ENCODE measurements at regions not wholly inside any gene's neighbourhood (a gene's known extent, or its start where the extent isn't known, plus 50 kb on each side); places are given as distances from the start of the nearest gene placed in this dataset.

DNA sequence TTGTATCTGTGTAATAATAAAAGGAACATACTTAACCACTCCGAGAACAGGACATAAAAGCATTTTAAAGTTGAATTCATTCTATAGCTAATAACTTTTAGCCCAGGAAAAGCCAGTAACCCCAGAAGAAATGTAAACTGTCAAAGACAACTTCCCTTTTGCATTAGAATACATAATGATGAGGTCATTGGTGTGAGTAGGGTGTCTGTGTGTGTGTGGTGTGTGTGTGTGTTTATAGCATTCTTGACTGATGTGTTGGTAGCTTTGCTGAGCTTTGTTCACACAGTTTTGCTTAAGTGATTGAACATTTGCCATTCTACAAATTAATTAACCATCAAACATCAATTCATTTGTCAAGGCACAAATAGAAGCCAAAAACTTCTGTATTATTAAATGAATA is 559.6 kb downstream of the ARAP2 start:
- ChIA-PET POLR2A (no interaction called here), CTCF (no interaction called here)
- H3K27me3 ChIP-seq (ENCODE audit: control insufficient read depth, insufficient read depth, low read length), result no peaks in the 10 kb centered on the region
- no peak for DNase-seq (ENCODE audit: low read depth, low spot score)
- H3K27ac ChIP-seq (ENCODE audit: low read length), result no peak overlapping the region
- TF ChIP-seq, protein P1, sequence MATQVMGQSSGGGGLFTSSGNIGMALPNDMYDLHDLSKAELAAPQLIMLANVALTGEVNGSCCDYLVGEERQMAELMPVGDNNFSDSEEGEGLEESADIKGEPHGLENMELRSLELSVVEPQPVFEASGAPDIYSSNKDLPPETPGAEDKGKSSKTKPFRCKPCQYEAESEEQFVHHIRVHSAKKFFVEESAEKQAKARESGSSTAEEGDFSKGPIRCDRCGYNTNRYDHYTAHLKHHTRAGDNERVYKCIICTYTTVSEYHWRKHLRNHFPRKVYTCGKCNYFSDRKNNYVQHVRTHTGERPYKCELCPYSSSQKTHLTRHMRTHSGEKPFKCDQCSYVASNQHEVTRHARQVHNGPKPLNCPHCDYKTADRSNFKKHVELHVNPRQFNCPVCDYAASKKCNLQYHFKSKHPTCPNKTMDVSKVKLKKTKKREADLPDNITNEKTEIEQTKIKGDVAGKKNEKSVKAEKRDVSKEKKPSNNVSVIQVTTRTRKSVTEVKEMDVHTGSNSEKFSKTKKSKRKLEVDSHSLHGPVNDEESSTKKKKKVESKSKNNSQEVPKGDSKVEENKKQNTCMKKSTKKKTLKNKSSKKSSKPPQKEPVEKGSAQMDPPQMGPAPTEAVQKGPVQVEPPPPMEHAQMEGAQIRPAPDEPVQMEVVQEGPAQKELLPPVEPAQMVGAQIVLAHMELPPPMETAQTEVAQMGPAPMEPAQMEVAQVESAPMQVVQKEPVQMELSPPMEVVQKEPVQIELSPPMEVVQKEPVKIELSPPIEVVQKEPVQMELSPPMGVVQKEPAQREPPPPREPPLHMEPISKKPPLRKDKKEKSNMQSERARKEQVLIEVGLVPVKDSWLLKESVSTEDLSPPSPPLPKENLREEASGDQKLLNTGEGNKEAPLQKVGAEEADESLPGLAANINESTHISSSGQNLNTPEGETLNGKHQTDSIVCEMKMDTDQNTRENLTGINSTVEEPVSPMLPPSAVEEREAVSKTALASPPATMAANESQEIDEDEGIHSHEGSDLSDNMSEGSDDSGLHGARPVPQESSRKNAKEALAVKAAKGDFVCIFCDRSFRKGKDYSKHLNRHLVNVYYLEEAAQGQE (IDR thresholded peaks at IDR 0.05; ENCODE audit: insufficient read depth in 1 of 2, low read depth in 2 of 2, low read length in 1 of 2), result no peak
- no peak for TF ChIP-seq SIN3A (IDR thresholded peaks at IDR 0.05; ENCODE audit: borderline replicate concordance, insufficient read depth, low read depth, low read length)
- no peak for TF ChIP-seq CTCF (IDR thresholded peaks at IDR 0.05)
- no peak for TF ChIP-seq TCF7L2 (IDR thresholded peaks at IDR 0.05; ENCODE audit: low read depth, low read length)
- no peak for TF ChIP-seq POLR2AphosphoS5 (IDR thresholded peaks at IDR 0.05; ENCODE audit: low read depth, low read length)
- intact Hi-C loops (cut with micrococcal nuclease; ENCODE audit: unreplicated experiment), result no loop called here
- in situ Hi-C loops (cut with HindIII; ENCODE audit: low pct_unique_long_range_greater_than_20kb, low sequenced_read_pairs), result no loop called here
- H3K4me1 ChIP-seq (ENCODE audit: control insufficient read depth, insufficient read depth, low read length), result no peaks in the 10 kb centered on the region
- no peaks in the 10 kb centered on the region for H3K36me3 ChIP-seq (ENCODE audit: control insufficient read depth, insufficient read depth, low read length)
- no peaks in the 10 kb centered on the region for H3K9me3 ChIP-seq (ENCODE audit: control insufficient read depth, insufficient read depth, low read depth, low read length)
- H3K4me3 ChIP-seq (ENCODE audit: low read depth in 2 of 2, low read length in 2 of 2), result no peak overlapping the region
- no peak for ATAC-seq
- no TSS peak for BruUV-seq (replicated peaks)

GRCh38 chr4:35689870-35690269 is 554.4 kb downstream of the ARAP2 start:
- ATAC-seq (no peak), DNase-seq (ENCODE audit: low read depth, low spot score) (no peak)
- no peaks in the 10 kb centered on the region for H3K9me3 ChIP-seq (ENCODE audit: control insufficient read depth, insufficient read depth, low read depth, low read length)
- no peaks in the 10 kb centered on the region for H3K27me3 ChIP-seq (ENCODE audit: control insufficient read depth, insufficient read depth, low read length)
- ChIA-PET CTCF (no interaction called here), POLR2A (no interaction called here)
- BruUV-seq (replicated peaks), result no TSS peak
- no peak overlapping the region for H3K4me3 ChIP-seq (ENCODE audit: low read depth in 2 of 2, low read length in 2 of 2)
- H3K36me3 ChIP-seq (ENCODE audit: control insufficient read depth, insufficient read depth, low read length), result no peaks in the 10 kb centered on the region
- H3K4me1 ChIP-seq (ENCODE audit: control insufficient read depth, insufficient read depth, low read length), result no peaks in the 10 kb centered on the region
- H3K27ac ChIP-seq (ENCODE audit: low read length), result no peak overlapping the region
- TF ChIP-seq POLR2AphosphoS5 (IDR thresholded peaks at IDR 0.05; ENCODE audit: low read depth, low read length) (no peak), TCF7L2 (IDR thresholded peaks at IDR 0.05; ENCODE audit: low read depth, low read length) (no peak), CTCF (IDR thresholded peaks at IDR 0.05) (no peak), SIN3A (IDR thresholded peaks at IDR 0.05; ENCODE audit: borderline replicate concordance, insufficient read depth, low read depth, low read length) (no peak)
- TF ChIP-seq, protein P1 (IDR thresholded peaks at IDR 0.05; ENCODE audit: insufficient read depth in 1 of 2, low read depth in 2 of 2, low read length in 1 of 2), result no peak
- intact Hi-C loops (cut with micrococcal nuclease; ENCODE audit: unreplicated experiment) (no loop called here), in situ Hi-C loops (cut with HindIII; ENCODE audit: low pct_unique_long_range_greater_than_20kb, low sequenced_read_pairs) (no loop called here)

Measured in Panc1 (cell line).